Psoas muscle (tissue), 7 donors: ENCODE measurements at regions not wholly inside any gene's neighbourhood (a gene's known extent, or its start where the extent isn't known, plus 50 kb on each side); places are given as distances from the start of the nearest gene placed in this dataset.

Experiments used
- ATAC-seq, 4 donors: fragments of 200-7000 bp; cut with Tn5 transposase; one replicate each; pipeline ENCODE4 v1.9.1; 2020; ENCODE audit warnings: moderate library complexity in 3 of 4, mild to moderate bottlenecking in 2 of 4
- DNase-seq, 2 donors: peaks; one replicate each; pipeline ENCODE4 v3.0.0-alpha.2; 2020
- H3K27ac ChIP-seq: fragments of 200-600 bp; one replicate; pipeline ENCODE4 v1.8.0; 2022
- H3K27me3 ChIP-seq, 3 donors: fragments of 200-600 bp in 1 of 3; one replicate each; pipeline versions ENCODE4 v1.6.1 to v1.8.0; 2013 to 2022; ENCODE audit warnings: low read length in 2 of 3, mild to moderate bottlenecking in 2 of 3, moderate library complexity in 1 of 3; ENCODE audit not compliant: insufficient read depth in 3 of 3
- H3K36me3 ChIP-seq, 2 donors: fragments of 200-600 bp in 1 of 2; one replicate each; pipeline versions ENCODE4 v1.6.1 to v1.8.0; 2013 to 2022; ENCODE audit warnings: low read depth in 1 of 2, mild to moderate bottlenecking in 1 of 2, moderate library complexity in 1 of 2; ENCODE audit not compliant: insufficient read depth in 1 of 2
- H3K4me1 ChIP-seq: fragments of 200-600 bp; one replicate; pipeline ENCODE4 v1.8.0; 2022
- H3K4me3 ChIP-seq: fragments of 200-600 bp; one replicate; pipeline ENCODE4 v1.8.0; 2022; ENCODE audit warnings: mild to moderate bottlenecking
- H3K9me3 ChIP-seq: fragments of 200-600 bp; one replicate; pipeline ENCODE4 v1.8.0; 2022
- WGBS, 3 donors: extraction: QIAGEN DNeasy Blood & Tissue Kit; methylation state at CpG; one replicate each; pipeline versions ENCODE4 v1.1.6 to v1.1.7; 2013; 5-methylcytosine and 5-hydroxymethylcytosine counted together
- intact Hi-C, 2 donors: fragments of 100-400 bp; cut with DNase I; formaldehyde crosslinking; loops; one replicate each; pipeline versions ENCODE4 v1.11.0 to v1.14.2; 2022
- TF ChIP-seq, protein P1 (sequence below): fragments of 200-600 bp; IDR thresholded peaks from one replicate; pipeline ENCODE4 v1.8.0; 2022; ENCODE audit warnings: antibody characterized with exemption
- donor health status: healthy with polysubstance abuse.
- donor health status: DM: no; HTN: no; CAD: no; lungs with moderate emphysema.
- donor health status: Bipolar disorder and iron deficiency.
- donor health status: healthy.
- donor health status: DM: yes; HTN: yes; CAD: no.
- donor health status: DM: no; HTN: no; CAD: no.
- donor health status: DM: yes; HTN: yes; CAD: no.

DNA sequence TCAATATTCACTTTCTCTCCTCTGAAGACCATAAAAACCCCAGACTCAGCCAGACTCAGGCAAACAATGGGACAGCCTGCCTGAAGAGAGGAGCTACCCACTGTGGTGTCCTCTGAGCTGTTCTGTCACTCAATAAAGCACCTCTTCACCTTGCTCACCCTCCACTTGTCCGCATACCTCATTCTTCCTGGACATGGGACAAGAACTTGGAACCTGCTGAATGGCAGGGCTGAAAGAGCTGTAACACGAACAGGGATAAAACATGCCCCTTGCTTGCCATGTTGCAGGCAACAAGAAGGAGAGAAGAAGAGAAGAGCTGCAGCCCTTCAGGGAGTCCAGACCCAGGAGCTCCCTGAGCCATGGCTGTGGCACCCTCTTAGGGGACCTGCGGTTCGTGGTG, 86.8 kb upstream of the SEMA6A start:
- WGBS, 3 donors = 74 to 87% (median 75%) methylated on average over 4 of the region's 4 CpGs
- Histone ChIP-seq H3K27ac (no peak overlapping the region), H3K36me3 (no peaks in the 10 kb centered on the region), H3K9me3 (peaks cover 4% of the 10 kb centered on the region), H3K4me1 (no peaks in the 10 kb centered on the region), H3K4me3 (no peak overlapping the region), H3K27me3 (no peaks in the 10 kb centered on the region)
- ATAC-seq (no peak), DNase-seq (no peak)
- intact Hi-C loops = no loop called here
- TF ChIP-seq, protein P1, sequence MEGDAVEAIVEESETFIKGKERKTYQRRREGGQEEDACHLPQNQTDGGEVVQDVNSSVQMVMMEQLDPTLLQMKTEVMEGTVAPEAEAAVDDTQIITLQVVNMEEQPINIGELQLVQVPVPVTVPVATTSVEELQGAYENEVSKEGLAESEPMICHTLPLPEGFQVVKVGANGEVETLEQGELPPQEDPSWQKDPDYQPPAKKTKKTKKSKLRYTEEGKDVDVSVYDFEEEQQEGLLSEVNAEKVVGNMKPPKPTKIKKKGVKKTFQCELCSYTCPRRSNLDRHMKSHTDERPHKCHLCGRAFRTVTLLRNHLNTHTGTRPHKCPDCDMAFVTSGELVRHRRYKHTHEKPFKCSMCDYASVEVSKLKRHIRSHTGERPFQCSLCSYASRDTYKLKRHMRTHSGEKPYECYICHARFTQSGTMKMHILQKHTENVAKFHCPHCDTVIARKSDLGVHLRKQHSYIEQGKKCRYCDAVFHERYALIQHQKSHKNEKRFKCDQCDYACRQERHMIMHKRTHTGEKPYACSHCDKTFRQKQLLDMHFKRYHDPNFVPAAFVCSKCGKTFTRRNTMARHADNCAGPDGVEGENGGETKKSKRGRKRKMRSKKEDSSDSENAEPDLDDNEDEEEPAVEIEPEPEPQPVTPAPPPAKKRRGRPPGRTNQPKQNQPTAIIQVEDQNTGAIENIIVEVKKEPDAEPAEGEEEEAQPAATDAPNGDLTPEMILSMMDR = no peak

DNA sequence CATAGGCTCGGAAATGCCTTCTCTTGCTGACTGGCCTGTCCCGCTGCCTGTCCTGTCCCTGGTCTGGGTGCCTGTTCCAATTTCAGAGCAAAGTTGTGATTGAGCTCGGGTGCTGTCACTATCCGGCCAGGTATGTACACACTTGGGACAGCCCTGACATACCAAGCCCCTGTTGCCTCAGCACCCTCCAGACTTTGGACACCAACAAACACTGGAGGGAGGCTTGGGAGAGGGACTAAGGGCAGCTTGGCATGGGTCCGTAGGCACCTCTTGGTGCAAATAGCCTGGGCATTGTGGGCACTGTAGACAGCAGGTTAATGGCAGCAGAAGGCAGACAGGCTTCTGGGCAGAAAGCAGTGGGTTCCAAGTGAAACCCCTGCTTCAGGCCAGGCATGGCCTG, 86.3 kb upstream of the SEMA6A start:
- ATAC-seq (no peak), DNase-seq (no peak)
- H3K9me3 ChIP-seq = peaks cover 4% of the 10 kb centered on the region
- H3K27me3 ChIP-seq = no peaks in the 10 kb centered on the region
- TF ChIP-seq, protein P1 = no peak
- no peak overlapping the region for H3K4me3 ChIP-seq
- intact Hi-C loops = no loop called here
- H3K36me3 ChIP-seq = no peaks in the 10 kb centered on the region
- 96 to 100% (median 97%) methylated on average over 5 of the region's 5 CpGs for WGBS, 3 donors
- H3K27ac ChIP-seq = no peak overlapping the region
- no peaks in the 10 kb centered on the region for H3K4me1 ChIP-seq

DNA sequence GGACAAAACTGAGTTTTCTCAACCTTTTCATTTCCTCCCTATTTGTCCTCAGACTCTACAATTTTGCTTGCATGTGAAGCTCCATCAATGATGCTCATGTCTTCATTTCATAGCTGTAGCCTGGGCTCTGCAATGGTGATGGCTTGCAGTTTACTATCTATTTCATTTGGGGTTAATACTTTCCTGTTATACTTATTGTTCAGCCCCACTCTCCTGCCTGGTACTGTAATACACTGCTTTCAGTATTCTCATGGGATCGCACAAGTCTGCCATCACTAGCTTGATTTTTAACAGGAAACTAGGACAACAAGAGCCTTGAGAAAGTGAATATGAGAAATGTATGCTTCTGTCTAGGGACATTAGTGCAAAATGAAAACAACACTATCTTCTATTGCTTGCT, 84.2 kb upstream of the SEMA6A start:
- no peaks in the 10 kb centered on the region for H3K36me3 ChIP-seq
- ATAC-seq (no peak), DNase-seq (no peak)
- intact Hi-C loops = no loop called here
- TF ChIP-seq, protein P1 = no peak
- H3K27me3 ChIP-seq = no peaks in the 10 kb centered on the region
- 87 to 89% (median 89%) methylated on average over 1 of the region's 1 CpG for WGBS, 3 donors
- no peaks in the 10 kb centered on the region for H3K4me1 ChIP-seq
- no peak overlapping the region for H3K4me3 ChIP-seq
- no peak overlapping the region for H3K27ac ChIP-seq
- H3K9me3 ChIP-seq = peaks cover 4% of the 10 kb centered on the region

DNA sequence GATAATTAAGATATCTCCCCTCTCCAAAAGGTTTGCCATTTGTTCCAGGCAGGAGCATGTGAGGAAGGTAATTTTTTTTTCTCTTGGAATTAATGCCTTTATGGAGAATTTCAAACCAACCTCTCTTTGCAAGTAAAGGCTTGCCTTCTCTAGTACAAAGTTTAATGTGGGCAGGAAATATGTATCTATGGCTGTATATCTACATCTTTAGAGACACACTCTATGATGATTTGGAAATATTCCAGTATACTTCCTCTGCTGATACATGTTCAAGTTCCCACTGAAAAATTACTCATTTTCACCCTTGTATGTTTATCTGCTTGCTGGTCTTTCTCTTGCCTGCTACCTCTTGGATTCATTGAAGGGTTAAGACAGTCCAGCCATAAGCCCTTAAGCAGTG, 83.5 kb upstream of the SEMA6A start:
- DNase-seq = no peak
- Histone ChIP-seq H3K4me1 (no peaks in the 10 kb centered on the region), H3K9me3 (peaks cover 4% of the 10 kb centered on the region), H3K27me3 (no peaks in the 10 kb centered on the region), H3K27ac (no peak overlapping the region), H3K36me3 (no peaks in the 10 kb centered on the region), H3K4me3 (no peak overlapping the region)
- no peak for ATAC-seq
- intact Hi-C loops = no loop called here
- TF ChIP-seq, protein P1 = no peak

DNA sequence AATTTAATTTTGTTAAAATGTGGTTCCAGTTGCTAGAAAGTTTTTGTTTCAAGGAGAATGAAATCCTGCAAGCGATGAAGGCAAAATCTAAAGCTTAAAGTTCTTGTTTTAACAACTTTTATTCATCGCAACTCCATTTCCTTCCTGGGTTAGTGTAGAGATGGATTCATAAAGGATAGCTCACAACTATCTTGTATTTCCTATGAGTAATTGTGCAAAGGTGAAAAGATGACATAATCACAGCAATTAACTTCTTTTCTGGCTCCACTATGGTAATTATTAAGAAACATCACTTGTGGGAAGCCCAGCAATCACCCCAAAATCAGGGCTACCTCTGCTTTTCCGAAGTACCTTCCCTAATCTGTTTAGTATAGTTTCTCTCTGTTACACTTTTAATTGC, 80.8 kb upstream of the SEMA6A start:
- TF ChIP-seq, protein P1 = no peak
- 93 to 95% (median 95%) methylated on average over 3 of the region's 3 CpGs for WGBS, 3 donors
- peaks cover 0 to 6% (median 0%) of the 10 kb centered on the region in 3 donors for H3K27me3 ChIP-seq
- H3K9me3 ChIP-seq = no peaks in the 10 kb centered on the region
- H3K4me3 ChIP-seq = no peak overlapping the region
- H3K27ac ChIP-seq = no peak overlapping the region
- H3K4me1 ChIP-seq = no peaks in the 10 kb centered on the region
- intact Hi-C loops = no loop called here
- H3K36me3 ChIP-seq = no peaks in the 10 kb centered on the region
- no peak for ATAC-seq
- no peak for DNase-seq
